A549 (cell line): ENCODE measurements at regions not wholly inside any gene's neighbourhood (a gene's known extent, or its start where the extent isn't known, plus 50 kb on each side); places are given as distances from the start of the nearest gene placed in this dataset.

Experiments used
- ATAC-seq, 2 experiments: fragments of 200-7000 bp in 1 of 2; fragments of >200 bp in 1 of 2; cut with Nextera tagmentation in 1 of 2; cut with Tn5 transposase in 1 of 2; 3 replicates each; pipeline versions ENCODE4 v1.8.0 to v1.9.1; 2018 to 2020; ENCODE audit warnings: mild to moderate bottlenecking in 1 of 2, moderate library complexity in 1 of 2
- CTCF ChIA-PET: fragments of 300-600 bp; sonication (Branson Sonifier 250); formaldehyde crosslinking; extraction: SDS; loops from one replicate; lab custom pipeline; 2021; ENCODE audit warnings: antibody characterized with exemption, inconsistent platforms; lab: Yijun Ruan, JAX
- POLR2A ChIA-PET: fragments of 350-600 bp; formaldehyde crosslinking; extraction: SDS; loops from one replicate; lab custom pipeline; 2021; ENCODE audit warnings: antibody characterized with exemption, inconsistent platforms; lab: Yijun Ruan, JAX
- DNase-seq, 2 experiments: peaks; one replicate each; pipeline versions ENCODE4 v3.0.0 to v3.0.0-alpha.2; 2011 to 2016; ENCODE audit warnings: low read depth in 1 of 2, low spot score in 1 of 2
- FAIRE-seq: peaks from 2 replicates; lab custom pipeline; 2011; peaks lifted over from hg19 to GRCh38; lab: Jason Lieb, UNC
- H3K27ac ChIP-seq, 2 experiments: fragments of >200 bp; sonication (Bioruptor Twin); formaldehyde crosslinking; 3 replicates each; pipeline ENCODE4 v1.5.1; 2016 to 2017
- H3K4me1 ChIP-seq: fragments of >200 bp; sonication (Bioruptor Twin); formaldehyde crosslinking; 3 replicates; pipeline ENCODE4 v1.6.1; 2016
- H3K4me2 ChIP-seq: fragments of >200 bp; sonication (Bioruptor Twin); formaldehyde crosslinking; 3 replicates; pipeline ENCODE4 v1.6.1; 2016
- H3K4me3 ChIP-seq: fragments of >200 bp; sonication (Bioruptor Twin); formaldehyde crosslinking; 3 replicates; pipeline ENCODE4 v1.5.1; 2016
- H3K9me3 ChIP-seq: fragments of >200 bp; sonication (Bioruptor Twin); formaldehyde crosslinking; 3 replicates; pipeline ENCODE4 v1.6.1; 2016
- CEBPB ChIP-seq, 2 experiments: fragments of >200 bp in 1 of 2; sonication (Bioruptor Twin) in 1 of 2; formaldehyde crosslinking in 1 of 2; IDR thresholded peaks; 2 replicates each; pipeline ENCODE4 v1.6.1; 2012 to 2016
- CHD4 ChIP-seq: fragments of 200-600 bp; sonication (generic); IDR thresholded peaks from 2 replicates; pipeline ENCODE4 v1.6.1; 2016; ENCODE audit warnings: antibody characterized with exemption, mild to moderate bottlenecking, borderline replicate concordance
- EP300 ChIP-seq, 2 experiments: fragments of >200 bp; sonication (Bioruptor Twin); formaldehyde crosslinking; IDR thresholded peaks; 2 replicates in 1 of 2; 3 replicates in 1 of 2; pipeline ENCODE4 v1.6.1; 2016 to 2017
- ESRRA ChIP-seq: fragments of 150-350 bp; IDR thresholded peaks from 2 replicates; pipeline ENCODE4 v1.6.1; 2014; ENCODE audit warnings: mild to moderate bottlenecking, low read length, borderline replicate concordance
- FOSB ChIP-seq: fragments of 250-450 bp; sonication (Bioruptor Pico); IDR thresholded peaks from 2 replicates; pipeline ENCODE4 v1.5.0; 2020; ENCODE audit warnings: mild to moderate bottlenecking, moderate library complexity
- HDAC2 ChIP-seq: fragments of 200-600 bp; sonication (generic); IDR thresholded peaks from 2 replicates; pipeline ENCODE4 v1.6.1; 2016
- HES2 ChIP-seq: fragments of >200 bp; sonication (Bioruptor Twin); formaldehyde crosslinking; IDR thresholded peaks from 2 replicates; pipeline ENCODE4 v1.6.1; 2016
- HEYL ChIP-seq: fragments of 250-450 bp; sonication (Bioruptor Pico); IDR thresholded peaks from 2 replicates; pipeline ENCODE4 v1.8.0; 2021; ENCODE audit warnings: mild to moderate bottlenecking, moderate library complexity
- HMGXB4 ChIP-seq: fragments of 250-450 bp; sonication (Bioruptor Pico); IDR thresholded peaks from 2 replicates; pipeline ENCODE4 v1.5.0; 2021; ENCODE audit warnings: mild to moderate bottlenecking, moderate library complexity, borderline replicate concordance
- HOXB5 ChIP-seq: fragments of 250-450 bp; sonication (Bioruptor Pico); IDR thresholded peaks from 2 replicates; pipeline ENCODE4 v1.5.0; 2020; ENCODE audit warnings: mild to moderate bottlenecking, moderate library complexity
- JUNB ChIP-seq: fragments of >200 bp; sonication (Bioruptor Twin); formaldehyde crosslinking; IDR thresholded peaks from 2 replicates; pipeline ENCODE4 v1.6.1; 2016
- KDM1A ChIP-seq: fragments of 200-600 bp; sonication (generic); IDR thresholded peaks from 2 replicates; pipeline ENCODE4 v1.6.1; 2016; ENCODE audit warnings: low read depth, mild to moderate bottlenecking
- MAZ ChIP-seq: fragments of 150-350 bp; IDR thresholded peaks from 2 replicates; pipeline ENCODE4 v1.6.1; 2014; ENCODE audit warnings: antibody characterized with exemption, low read depth, low read length, borderline replicate concordance
- NPAS2 ChIP-seq: fragments of 250-450 bp; sonication (Bioruptor Pico); IDR thresholded peaks from 2 replicates; pipeline ENCODE4 v1.8.0; 2022; ENCODE audit warnings: mild to moderate bottlenecking, moderate library complexity, borderline replicate concordance
- NR3C1 ChIP-seq: fragments of >200 bp; sonication (Bioruptor Twin); formaldehyde crosslinking; IDR thresholded peaks from 3 replicates; pipeline ENCODE4 v1.6.1; 2017
- POLR2A ChIP-seq: IDR thresholded peaks from 2 replicates; pipeline ENCODE4 v1.6.1; 2012; ENCODE audit warnings: mild to moderate bottlenecking, low read length
- RAD21 ChIP-seq, 2 experiments: fragments of >200 bp in 1 of 2; sonication (Bioruptor Twin) in 1 of 2; formaldehyde crosslinking in 1 of 2; IDR thresholded peaks in 1 of 2; conservative IDR thresholded peaks in 1 of 2; 2 replicates in 1 of 2; 3 replicates in 1 of 2; pipeline ENCODE4 v1.6.1; 2012 to 2018; ENCODE audit warnings: inconsistent platforms in 1 of 2
- RARB ChIP-seq: fragments of 250-450 bp; sonication (Bioruptor Pico); IDR thresholded peaks from 2 replicates; pipeline ENCODE4 v1.8.0; 2021; ENCODE audit warnings: mild to moderate bottlenecking, moderate library complexity
- RNF2 ChIP-seq: fragments of 200-600 bp; sonication (generic); IDR thresholded peaks from 2 replicates; pipeline ENCODE4 v1.6.1; 2016; ENCODE audit warnings: low read depth, mild to moderate bottlenecking, antibody characterized with exemption, moderate library complexity, borderline replicate concordance
- SMC3 ChIP-seq: fragments of >200 bp; sonication (Bioruptor Twin); formaldehyde crosslinking; IDR thresholded peaks from 3 replicates; pipeline ENCODE4 v1.6.1; 2018; ENCODE audit warnings: inconsistent platforms
- SREBF2 ChIP-seq: fragments of 450-650 bp; IDR thresholded peaks from 2 replicates; pipeline ENCODE4 v1.6.1; 2014; ENCODE audit warnings: mild to moderate bottlenecking, moderate library complexity
- USF2 ChIP-seq: fragments of 450-650 bp; IDR thresholded peaks from 2 replicates; pipeline ENCODE4 v1.6.1; 2014; ENCODE audit warnings: antibody characterized with exemption
- ZFP36 ChIP-seq: fragments of 450-650 bp; IDR thresholded peaks from 2 replicates; pipeline ENCODE4 v1.6.1; 2014; ENCODE audit warnings: borderline replicate concordance; ENCODE audit not compliant: partially characterized antibody
- ZNF302 ChIP-seq: fragments of 250-450 bp; sonication (Bioruptor Pico); IDR thresholded peaks from 2 replicates; pipeline ENCODE4 v1.9.0; 2021; ENCODE audit warnings: inconsistent platforms, mild to moderate bottlenecking, moderate library complexity
- ZSCAN20 ChIP-seq: fragments of 250-450 bp; sonication (Bioruptor Pico); IDR thresholded peaks from 2 replicates; pipeline ENCODE4 v1.8.0; 2022; ENCODE audit warnings: mild to moderate bottlenecking, moderate library complexity
- WGBS: methylation state at CpG from one replicate; pipeline ENCODE4 v1.1.6; 2017; ENCODE audit errors: missing lambda C conversion rate; 5-methylcytosine and 5-hydroxymethylcytosine counted together
- TF ChIP-seq, protein P1 (sequence below): fragments of >200 bp; sonication (Bioruptor Twin); formaldehyde crosslinking; IDR thresholded peaks from 3 replicates; pipeline ENCODE4 v1.5.1; 2016
- TF ChIP-seq, protein P2 (sequence below): IDR thresholded peaks from 2 replicates; pipeline ENCODE4 v1.6.1; 2012; ENCODE audit warnings: low read depth, borderline replicate concordance
- TF ChIP-seq, protein P3 (sequence below): IDR thresholded peaks from 2 replicates; pipeline ENCODE4 v1.6.1; 2012

DNA sequence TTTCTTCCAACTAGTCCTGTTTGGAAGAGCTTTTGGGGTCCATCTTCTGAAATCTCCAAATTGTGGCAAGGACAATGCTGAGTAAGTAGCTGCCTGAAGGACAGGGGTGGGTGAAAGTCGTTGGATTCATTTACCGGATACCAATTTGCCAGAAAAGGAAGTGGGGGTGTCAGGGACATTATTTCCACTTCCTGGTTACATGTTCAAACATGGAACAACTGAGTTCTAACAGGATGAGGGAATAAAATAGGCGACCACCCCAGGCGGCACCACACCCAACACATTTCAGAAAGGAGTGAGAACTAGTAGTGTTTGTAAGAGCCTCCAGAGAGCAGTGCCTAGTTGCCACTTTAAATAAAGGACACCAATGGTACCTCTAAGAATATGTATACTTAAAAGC, 158.6 kb upstream of the SERTAD2 start:
- H3K4me1 ChIP-seq = peaks cover 6% of the 10 kb centered on the region; the same call in 1 of the 3 replicates
- H3K4me2 ChIP-seq = no peak overlapping the region
- 63% methylated on average over 4 of the region's 4 CpGs for WGBS
- FAIRE-seq (no peak), DNase-seq (no peak), ATAC-seq (no peak)
- no peak overlapping the region for H3K4me3 ChIP-seq
- TF ChIP-seq HEYL (CRISPR knock-in tag) = no peak
- TF ChIP-seq SREBF2 = no peak
- no peak for TF ChIP-seq HES2
- TF ChIP-seq USF2 = no peak
- TF ChIP-seq ZFP36 = no peak
- no peak for TF ChIP-seq HDAC2
- no peak for TF ChIP-seq JUNB
- no peak for TF ChIP-seq EP300 (IDR thresholded peaks at IDR 0.05)
- no peak for TF ChIP-seq MAZ
- TF ChIP-seq HMGXB4 (CRISPR knock-in tag) = no peak
- TF ChIP-seq RNF2 = no peak
- TF ChIP-seq KDM1A = no peak
- no peak for TF ChIP-seq ESRRA
- TF ChIP-seq, protein P1, sequence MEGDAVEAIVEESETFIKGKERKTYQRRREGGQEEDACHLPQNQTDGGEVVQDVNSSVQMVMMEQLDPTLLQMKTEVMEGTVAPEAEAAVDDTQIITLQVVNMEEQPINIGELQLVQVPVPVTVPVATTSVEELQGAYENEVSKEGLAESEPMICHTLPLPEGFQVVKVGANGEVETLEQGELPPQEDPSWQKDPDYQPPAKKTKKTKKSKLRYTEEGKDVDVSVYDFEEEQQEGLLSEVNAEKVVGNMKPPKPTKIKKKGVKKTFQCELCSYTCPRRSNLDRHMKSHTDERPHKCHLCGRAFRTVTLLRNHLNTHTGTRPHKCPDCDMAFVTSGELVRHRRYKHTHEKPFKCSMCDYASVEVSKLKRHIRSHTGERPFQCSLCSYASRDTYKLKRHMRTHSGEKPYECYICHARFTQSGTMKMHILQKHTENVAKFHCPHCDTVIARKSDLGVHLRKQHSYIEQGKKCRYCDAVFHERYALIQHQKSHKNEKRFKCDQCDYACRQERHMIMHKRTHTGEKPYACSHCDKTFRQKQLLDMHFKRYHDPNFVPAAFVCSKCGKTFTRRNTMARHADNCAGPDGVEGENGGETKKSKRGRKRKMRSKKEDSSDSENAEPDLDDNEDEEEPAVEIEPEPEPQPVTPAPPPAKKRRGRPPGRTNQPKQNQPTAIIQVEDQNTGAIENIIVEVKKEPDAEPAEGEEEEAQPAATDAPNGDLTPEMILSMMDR = no peak
- CTCF ChIA-PET = interaction anchor here (0.9 to 1.6 kb wide), 2 partner anchors 20 kb away, joined by 4 to 9 read pairs; no protein-coding TSS in a partner anchor
- POLR2A ChIA-PET = no interaction called here
- no peaks in the 10 kb centered on the region for H3K9me3 ChIP-seq
- no peak overlapping the region for H3K27ac ChIP-seq

DNA sequence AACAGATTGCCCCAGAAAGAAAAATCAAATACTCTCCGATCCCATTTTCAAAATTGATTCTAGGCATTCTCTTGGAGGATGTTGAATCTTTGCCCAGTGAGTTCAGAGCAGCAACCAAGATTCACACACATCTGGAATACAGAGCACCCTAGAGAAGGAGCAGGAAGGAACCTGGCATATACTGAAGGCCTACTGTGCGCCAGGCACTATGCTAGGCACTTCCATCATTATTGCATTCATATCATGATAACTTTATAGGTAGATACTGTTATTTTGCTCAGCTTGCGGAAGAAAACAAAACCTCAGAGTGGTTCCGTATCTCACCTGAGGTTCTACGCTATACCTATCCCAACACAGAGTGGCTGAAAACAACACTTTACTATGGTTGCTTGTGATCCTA, 160.3 kb upstream of the SERTAD2 start:
- Histone ChIP-seq H3K4me3 (no peak overlapping the region), H3K4me2 (no peak overlapping the region), H3K27ac (no peak overlapping the region), H3K4me1 (no peaks in the 10 kb centered on the region), H3K9me3 (no peaks in the 10 kb centered on the region)
- FAIRE-seq = no peak
- CTCF ChIA-PET = interaction anchor here (1.3 to 1.4 kb wide), 2 partner anchors 9 to 291 kb away, joined by 3 to 4 read pairs; no protein-coding TSS in a partner anchor
- POLR2A ChIA-PET = no interaction called here
- no peak for ATAC-seq
- no peak for DNase-seq
- TF ChIP-seq SMC3 = no peak
- TF ChIP-seq JUNB = no peak
- TF ChIP-seq NPAS2 (CRISPR knock-in tag) = no peak
- TF ChIP-seq, protein P1 = no peak
- no peak for TF ChIP-seq EP300 (IDR thresholded peaks at IDR 0.05)
- TF ChIP-seq, protein P2, sequence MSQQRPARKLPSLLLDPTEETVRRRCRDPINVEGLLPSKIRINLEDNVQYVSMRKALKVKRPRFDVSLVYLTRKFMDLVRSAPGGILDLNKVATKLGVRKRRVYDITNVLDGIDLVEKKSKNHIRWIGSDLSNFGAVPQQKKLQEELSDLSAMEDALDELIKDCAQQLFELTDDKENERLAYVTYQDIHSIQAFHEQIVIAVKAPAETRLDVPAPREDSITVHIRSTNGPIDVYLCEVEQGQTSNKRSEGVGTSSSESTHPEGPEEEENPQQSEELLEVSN = no peak
- TF ChIP-seq CEBPB (IDR thresholded peaks at IDR 0.05) = no peak
- TF ChIP-seq NR3C1 = no peak
- no peak for TF ChIP-seq ZNF302 (CRISPR knock-in tag)
- TF ChIP-seq FOSB (CRISPR knock-in tag) = no peak
- TF ChIP-seq RAD21 (conservative IDR thresholded peaks at IDR 0.05 in 1 of 2, IDR thresholded peaks at IDR 0.05 in 1 of 2) = no peak
- no peak for TF ChIP-seq CHD4
- TF ChIP-seq, protein P3, sequence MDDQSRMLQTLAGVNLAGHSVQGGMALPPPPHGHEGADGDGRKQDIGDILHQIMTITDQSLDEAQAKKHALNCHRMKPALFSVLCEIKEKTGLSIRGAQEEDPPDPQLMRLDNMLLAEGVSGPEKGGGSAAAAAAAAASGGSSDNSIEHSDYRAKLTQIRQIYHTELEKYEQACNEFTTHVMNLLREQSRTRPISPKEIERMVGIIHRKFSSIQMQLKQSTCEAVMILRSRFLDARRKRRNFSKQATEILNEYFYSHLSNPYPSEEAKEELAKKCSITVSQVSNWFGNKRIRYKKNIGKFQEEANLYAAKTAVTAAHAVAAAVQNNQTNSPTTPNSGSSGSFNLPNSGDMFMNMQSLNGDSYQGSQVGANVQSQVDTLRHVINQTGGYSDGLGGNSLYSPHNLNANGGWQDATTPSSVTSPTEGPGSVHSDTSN = no peak
- TF ChIP-seq ZSCAN20 (CRISPR knock-in tag) = no peak
- no peak for TF ChIP-seq HOXB5 (CRISPR knock-in tag)
- TF ChIP-seq POLR2A = no peak
- no peak for TF ChIP-seq RARB
- TF ChIP-seq KDM1A = no peak
- TF ChIP-seq HES2 = no peak
- 86% methylated on average over 5 of the region's 5 CpGs for whole genome bisulfite sequencing
